Hippocampal formation (tissue), 2 donors: ENCODE measurements at regions not wholly inside any gene's neighbourhood (a gene's known extent, or its start where the extent isn't known, plus 50 kb on each side); places are given as distances from the start of the nearest gene placed in this dataset.

Source experiments
- DNase-seq, 2 donors: peaks; one replicate each; lab custom pipeline; 2025; lab: John Stamatoyannopoulos, UW

DNA sequence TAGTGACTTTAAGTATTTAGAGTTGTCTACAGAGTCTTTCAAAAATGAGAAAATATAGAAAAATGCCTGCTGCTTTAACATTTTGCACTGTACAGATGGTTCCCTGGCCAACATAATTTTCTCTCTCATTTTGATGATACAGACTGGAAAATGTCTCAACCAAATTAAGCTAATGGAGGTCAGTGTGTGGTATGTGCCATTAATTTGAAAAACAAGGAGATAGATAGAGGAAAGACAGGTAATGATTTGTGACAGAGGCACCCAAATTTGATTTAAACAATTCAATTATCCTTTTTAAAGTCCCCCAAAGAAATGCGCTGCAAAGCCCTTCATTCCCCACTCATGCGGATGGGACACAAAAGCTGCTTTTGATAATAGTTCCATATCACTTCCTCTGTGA lies 140.0 kb downstream of the ASCL1 start:
- no peak for DNase-seq

DNA sequence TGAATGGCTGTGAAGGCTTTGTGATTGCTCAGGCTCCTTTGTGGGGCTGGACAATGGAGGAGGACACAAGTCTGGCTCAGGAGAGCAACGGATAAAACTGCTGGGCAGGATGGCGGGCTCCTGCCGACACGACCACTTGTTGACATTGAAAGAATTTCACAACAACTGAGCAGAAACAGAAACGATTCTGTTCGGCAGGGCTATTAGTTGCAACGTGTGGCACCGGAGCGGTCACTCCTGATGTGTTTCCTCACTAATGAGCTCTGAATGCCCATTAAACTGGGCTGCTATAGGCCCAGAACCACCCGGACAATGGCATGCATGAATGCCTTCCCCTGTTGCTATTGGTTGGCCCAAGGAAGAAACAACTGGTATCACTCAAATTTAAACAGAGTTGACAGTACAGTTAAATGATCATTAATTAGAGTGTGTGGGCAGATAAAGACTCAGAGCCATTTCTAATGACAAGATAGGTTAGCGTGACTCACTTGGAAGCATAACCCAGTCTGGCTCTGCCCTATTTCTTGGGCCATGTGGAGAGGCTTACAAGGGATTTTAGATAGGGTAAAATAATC lies 142.9 kb downstream of the ASCL1 start:
- DNase-seq: no peak

DNA sequence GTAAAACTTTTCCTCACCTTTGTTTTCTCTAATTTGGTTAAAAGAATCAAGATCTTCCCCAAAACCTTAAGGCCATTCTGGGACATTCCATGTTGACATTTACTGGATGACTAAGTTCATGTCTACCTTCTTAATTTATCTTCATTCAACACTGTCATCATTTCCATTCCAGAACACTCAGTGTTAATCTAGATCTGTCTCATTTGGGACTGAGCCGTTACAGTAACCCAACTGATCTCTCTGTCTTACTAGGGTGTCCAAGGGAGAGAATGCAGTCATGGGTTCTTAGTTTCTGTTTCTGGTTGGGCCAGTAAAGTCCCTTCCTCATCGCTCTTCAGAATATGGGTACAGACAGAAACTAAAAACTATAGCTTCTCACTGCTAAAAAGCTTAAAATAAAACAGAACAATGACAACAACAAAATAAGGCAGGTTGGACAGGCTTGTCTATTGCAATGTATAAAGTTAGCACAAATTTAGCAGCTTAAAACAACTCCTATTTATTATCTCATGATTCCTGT lies 144.8 kb downstream of the ASCL1 start:
- no peak for DNase-seq

DNA sequence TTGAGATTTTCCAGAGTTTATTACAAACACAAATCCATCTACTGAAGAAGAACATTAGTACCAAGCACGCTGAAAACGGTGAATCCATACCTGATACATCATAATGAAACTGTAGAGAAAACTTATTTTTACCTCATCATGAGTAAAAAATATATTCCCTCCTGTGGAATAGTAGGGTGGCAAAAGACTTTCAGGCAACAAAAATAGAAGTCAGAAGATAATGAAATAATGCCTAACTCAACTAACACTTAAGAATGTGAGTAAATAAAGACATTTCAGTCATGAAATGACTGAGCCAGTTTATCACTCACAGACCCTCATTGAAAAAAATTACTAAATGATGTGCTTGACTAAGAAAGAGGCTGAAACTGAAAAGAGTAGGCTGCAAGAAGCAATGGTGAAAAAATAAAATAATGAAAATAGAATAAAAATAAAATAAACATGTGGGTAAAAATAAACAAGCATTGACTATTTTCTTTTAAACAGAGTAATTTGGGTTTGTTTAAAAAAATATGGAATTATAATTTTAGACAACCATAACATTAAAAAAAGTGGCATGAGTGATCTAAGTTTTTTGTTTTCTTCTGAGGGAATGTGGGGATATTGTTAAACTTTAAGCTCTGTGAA lies 148.6 kb downstream of the ASCL1 start:
- DNase-seq: no peak

DNA sequence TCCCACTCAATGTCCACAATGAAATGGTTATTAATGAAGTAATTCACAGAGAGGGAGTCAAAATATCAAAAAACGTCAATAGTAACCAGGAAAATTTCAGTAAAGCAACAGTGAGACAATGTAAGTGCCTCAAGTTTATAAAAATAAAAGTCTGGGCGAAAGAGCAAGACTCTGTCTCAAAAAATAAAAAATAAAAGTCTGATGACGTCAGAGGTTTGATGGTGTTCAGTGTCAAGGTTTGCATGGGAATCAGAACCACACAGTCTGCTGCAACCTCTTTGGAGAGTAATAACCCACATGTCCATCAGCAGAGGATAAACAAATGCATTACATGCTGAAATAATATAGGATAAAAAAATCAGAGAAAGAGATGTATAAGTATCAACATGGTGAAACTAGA lies 152.4 kb downstream of the ASCL1 start:
- DNase-seq: no peak

DNA sequence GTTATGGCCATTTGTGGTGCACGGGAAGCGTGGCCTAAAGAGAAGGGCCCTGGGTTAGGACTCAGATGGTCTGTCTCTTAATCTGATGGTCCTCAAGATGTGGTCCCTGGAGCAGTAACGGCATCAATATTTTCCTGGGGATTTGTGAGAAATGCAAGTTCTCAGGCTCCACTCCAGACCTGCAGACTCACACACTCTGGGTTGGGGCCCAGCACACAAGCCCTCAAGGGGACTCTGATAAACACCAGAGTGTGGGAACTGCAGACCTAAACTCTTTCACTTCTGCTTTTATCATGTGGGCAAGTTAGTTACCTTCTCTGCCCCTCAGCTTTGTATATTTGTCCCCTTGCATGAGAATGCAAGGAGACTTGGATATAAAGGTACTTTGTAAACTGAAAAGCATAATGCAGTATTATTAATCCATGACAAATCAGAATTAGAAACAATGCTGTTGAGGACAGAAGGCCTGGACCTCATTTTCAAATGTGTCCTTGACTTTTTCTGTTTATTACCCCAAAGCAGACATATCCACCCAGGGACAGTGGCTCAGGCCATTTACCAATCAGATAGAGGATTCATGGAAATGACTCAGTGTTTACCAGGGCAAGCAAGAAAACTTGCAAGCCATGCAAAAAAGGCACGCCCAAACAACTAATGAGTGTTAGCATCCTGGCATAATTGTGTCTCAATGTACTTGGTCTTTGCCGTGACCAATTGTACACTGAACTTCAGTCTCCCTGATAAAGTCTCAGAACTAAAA lies 157.0 kb downstream of the ASCL1 start:
- no peak for DNase-seq

DNA sequence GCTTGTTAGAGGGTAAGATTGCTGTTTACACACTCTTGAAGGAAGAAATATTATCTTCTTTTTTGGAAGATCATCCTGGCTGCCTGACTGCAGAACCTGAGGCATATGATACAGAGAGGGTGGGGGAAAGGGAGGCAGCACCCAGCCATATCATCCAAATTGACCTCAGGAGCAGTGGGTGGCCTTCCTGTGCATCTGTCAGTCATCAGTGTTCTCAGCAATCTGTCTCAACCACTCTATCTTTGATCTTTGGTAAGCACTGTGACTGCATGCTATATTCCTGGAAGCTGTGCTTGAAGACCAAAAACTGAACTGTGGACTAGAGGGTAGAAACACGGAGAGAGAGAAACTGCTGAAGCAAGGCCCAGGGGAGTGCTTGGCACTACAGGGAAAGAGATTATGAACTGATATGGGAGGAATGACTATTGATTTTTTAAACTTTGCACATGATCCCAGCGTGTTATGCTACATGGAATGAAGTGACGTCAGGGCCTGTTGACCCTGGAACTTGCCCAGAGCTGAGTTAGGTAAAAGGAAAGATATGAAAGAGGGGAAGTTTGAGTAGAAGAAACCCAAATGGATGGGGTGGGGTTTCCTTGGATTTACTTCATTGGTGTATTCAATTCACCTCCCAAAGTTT lies 171.5 kb downstream of the ASCL1 start:
- DNase-seq: no peak

DNA sequence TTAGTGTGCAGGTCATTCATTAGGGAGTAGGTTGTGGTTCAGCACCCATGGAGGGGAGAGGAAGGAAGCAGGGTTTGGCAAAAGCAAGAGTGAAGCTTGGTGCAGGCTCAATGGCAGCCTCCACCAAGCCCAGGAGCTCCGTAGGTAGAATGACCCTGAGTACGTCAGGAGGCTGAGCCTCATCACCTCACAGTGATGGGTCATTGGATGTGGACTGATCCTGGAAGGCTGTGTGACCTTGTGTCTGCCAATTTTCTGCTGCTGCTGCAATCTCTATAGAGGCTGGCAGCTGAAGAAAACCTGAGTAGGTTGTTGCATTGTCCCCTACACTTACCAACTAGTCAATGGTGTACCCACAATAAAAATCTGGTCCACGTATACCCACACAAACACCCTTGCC lies 173.1 kb downstream of the ASCL1 start:
- no peak for DNase-seq

DNA sequence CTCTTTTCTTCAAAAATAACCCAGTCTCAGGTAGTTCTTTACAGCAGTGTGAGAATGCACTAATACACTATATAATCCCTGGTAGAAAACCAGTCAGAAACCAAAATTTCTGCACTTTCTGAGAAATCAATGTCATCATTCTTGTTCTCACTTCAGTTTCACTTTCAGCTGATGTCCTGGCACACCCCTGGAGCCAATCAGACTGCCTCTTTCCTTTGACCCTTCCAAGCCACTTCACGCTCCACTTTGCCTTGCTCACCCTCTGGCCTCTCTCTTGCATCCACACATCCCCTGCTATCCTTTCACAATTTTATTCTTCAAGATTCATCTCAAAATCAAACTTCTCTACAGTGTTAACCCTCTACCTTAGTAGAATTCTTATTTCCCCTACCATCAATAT lies 181.1 kb downstream of the ASCL1 start:
- no peak for DNase-seq

DNA sequence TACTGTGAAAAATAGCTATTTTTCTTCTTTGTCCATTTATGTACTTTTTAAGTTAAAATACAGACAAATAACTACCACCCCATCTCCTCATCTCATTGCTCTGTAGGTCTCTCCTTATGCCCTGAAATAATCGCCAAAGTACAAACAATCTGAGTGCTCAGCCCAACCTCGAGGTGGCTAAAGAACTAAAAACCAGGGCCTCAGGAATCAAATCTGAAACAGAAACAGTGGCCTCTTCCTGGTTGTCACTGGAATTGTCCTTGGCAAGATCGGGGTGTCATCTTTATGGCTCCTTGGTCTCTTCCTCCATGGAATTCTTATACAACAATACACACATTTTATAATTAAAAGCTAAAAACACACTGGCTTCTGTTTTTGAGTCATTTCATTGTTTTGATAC lies 182.4 kb downstream of the ASCL1 start:
- no peak for DNase-seq

DNA sequence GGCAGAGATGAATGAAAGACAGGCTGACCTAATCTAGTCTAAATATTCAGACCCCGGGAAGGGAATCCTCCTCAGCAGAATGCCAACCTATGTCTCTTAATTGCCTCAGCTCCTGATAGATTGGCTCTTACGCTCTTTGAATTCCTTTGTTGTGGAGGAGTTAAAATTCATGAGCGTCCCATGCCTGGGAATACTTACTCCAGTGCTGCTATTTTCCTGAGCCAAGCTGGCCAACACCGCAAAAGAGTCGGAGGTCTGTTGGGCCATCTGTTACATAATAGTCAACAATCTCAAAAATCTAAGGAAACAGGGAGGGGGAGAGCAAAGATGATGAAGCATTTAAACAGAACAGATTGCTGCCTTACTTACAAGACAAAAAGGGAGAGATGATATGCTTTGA lies 182.8 kb downstream of the ASCL1 start:
- DNase-seq: no peak

DNA sequence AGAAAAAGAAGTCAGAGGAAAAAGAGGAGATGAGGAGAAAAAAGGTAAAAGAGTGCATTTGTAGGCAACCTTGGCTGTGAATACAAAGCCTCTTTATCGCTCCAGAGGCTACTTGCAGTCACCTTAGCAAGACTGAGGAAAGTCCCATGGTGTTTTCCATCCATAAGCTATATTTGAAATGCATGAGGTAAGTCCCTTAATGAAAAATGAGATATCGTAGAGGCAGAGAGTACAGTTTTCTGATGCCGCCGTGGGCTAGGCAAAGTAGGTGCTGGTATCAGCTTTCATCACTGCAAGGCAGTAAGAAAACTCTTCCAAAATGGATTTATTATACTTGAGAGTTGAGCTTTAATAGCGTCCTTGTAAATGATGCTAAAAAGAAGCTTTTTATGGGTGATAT lies 186.8 kb downstream of the ASCL1 start:
- no peak for DNase-seq

DNA sequence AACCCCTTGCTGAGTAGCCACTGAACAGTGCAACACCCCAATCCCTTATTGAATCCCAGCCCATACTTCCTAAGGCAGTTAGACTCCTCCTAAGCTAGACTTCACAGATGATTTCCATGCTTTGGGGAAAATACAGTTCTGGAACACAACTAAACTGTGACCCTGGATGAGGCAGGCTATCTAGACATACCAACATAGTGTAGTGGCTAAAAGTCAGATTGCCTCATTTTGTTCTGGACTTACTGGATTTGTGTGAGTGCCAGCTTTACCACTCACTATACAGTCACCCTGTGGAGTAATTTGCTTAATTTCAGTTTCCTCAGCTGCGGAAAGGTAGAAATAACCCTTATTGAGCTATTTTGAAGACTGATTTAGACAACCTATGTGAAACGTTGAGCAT lies 203.1 kb downstream of the ASCL1 start:
- no peak for DNase-seq

DNA sequence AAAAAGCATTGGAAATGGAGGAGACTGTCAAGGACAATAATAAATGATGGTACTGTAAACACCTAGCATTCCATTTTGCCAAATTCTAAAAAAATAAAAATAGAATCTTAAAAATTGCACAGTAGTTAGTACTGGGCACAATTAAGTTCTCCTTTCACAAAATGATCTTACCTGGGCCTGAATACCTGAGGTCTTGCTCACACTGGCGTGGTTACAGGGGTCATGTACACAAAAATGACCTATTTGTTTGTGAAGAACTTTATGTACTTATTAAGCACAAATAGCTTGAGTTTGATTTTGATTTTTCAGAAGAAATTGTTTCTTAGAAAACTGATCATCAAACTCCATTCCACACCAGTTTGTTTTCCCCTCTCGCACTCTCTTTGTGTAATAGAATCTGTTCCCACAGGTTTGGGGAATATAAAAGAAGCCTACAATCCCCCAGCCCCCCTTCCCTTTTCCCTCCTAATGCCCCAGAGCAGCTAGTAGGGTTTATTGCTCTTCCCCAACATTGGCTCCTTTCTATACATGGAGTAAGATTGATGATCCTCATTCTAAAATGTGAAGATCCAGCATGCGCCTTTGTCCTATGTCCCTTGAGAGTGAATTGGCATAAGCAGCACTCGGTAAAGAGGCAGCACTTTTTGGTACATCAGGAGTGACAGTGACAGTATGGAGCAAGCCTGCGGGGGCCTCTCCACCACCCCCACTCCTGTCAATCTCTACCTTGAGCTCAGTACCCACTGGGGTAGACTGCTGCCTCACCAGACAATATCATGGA lies 204.3 kb downstream of the ASCL1 start:
- DNase-seq: no peak

DNA sequence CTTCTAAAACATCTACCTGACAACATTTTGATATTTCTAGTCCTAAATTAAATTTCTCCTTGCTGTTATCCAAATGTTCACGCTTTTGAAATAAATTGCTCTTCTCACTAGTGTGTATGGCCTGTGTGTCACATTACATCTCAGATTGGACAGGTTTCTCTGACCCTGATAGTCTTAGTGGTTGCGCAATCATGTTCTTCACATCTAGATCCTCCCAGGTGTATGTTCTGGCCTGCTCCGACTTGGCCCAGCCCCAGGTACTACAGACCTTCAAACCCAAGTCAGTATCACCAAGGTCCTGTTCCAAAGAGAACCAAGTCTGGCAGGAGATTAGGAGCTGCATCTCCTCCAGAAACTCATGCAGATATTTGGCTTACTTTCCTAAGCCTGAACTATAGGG lies 209.5 kb downstream of the ASCL1 start:
- DNase-seq: no peak

DNA sequence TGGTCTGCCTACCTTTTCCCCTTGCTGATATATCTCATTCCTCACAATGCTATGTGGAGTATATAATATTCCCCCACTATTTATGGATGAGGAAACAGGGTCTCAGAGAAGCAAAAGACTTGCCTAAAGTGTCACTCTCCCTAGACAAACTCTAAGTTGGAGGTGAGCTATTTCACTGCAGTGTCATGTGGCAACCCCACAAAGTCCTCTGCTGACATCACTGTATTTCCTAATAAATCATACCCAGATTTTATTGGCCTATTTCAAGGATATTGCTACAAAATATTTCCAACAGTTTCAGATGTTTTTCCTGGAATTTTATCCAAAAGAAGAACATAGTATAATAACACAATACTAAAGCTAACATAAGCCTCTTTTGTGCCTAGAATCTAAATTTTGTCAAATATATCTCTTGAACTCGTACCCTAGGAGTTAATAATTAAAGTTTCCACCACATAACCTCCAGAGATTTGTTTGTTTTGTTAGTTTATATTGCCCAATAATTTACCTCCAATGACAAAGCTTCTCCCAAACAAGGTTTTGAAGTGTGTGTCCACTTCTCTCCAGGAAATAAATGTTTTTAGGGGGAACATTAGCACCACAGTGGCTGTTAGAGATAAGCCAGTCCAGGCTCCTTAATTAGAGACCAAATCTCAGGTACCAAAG lies 215.1 kb downstream of the ASCL1 start:
- DNase-seq: no peak

DNA sequence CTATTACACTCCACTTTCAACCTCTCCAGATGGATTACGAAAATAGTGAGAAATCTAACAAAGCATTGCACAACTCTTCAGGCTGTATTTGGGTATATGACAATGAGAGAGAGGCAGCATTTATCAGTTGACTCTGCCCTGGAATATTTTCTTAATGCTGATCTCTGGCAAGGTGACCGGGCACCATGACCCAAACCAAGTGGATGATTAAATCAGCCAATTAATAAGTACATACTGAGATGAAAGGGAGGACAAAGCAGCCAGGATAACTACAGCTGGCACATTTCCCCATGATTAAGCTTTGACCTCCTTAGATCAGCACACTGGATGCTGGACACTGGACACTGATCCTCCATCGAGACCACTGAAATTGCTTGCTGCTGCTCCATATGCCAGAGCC lies 218.2 kb downstream of the ASCL1 start:
- no peak for DNase-seq

DNA sequence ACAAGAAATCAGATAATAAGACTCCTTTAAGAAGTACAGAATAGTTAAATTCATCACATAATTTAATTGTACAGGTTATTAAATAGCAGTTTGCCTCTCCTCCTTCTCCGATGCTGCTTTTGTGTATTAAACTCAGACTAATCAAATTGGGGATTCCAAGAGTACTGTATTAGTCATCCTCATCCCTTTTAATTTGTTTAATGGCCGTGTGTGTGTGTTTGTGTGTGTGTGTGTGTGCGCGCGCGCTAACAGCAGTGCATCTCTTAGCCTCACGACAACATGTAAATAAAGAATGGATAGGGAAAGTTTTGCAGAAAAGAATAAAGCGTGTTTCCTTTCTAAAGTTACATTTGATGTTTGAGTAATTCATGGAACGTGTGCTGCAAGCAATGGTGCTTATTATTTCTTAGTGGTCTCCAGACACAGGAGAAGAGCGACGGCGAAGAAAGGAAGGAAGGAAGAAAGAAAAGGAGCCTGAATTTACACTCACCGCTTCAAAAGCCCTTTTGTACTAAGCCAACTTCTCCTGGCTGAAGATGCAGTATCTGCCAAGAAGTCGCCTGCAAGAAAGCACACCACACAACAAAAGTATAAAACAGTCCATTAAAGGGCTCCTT lies 220.3 kb downstream of the ASCL1 start:
- DNase-seq: peak in 1 of 2 donors; percentile 2

DNA sequence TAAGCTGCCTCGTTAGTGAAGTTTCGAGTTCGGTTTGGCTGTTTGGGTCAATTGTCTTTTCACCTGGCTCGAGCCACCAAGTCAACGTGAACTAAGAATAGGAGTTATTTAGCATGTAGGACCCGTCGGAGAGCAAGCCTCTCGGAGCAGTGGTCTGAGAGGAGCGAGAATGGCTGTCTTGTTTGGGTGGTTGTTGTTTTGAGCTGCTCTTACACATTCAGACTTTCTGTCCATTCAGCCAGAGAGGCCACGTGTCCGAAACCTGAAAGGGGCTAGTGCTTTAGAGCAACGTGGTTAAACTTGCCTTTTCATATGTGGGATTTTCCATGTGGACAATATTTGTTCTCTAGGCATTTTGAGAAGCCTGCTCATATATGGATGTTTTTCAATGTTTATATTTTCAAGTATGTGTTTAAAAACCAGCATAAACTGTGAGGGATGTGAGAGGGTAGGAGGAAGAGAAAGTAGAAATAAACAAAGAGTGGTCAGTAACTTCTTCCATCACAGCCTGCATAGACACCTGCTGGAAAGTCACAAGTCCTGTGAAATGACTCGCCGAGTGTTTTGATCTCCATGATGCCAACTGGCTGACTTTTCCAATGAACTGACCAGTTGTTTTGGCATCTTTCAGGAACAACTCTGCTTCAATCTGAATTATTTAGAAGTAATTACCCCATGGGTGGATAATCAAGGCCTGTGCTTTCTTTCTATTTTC lies 221.0 kb downstream of the ASCL1 start:
- no peak for DNase-seq
